SHP77 (cell line): ENCODE measurements at regions not wholly inside any gene's neighbourhood (a gene's known extent, or its start where the extent isn't known, plus 50 kb on each side); places are given as distances from the start of the nearest gene placed in this dataset.

ENCODE experiments used
- DNase-seq, 2 experiments: peaks; one replicate each; lab custom pipeline; 2025; lab: John Stamatoyannopoulos, UW

DNA sequence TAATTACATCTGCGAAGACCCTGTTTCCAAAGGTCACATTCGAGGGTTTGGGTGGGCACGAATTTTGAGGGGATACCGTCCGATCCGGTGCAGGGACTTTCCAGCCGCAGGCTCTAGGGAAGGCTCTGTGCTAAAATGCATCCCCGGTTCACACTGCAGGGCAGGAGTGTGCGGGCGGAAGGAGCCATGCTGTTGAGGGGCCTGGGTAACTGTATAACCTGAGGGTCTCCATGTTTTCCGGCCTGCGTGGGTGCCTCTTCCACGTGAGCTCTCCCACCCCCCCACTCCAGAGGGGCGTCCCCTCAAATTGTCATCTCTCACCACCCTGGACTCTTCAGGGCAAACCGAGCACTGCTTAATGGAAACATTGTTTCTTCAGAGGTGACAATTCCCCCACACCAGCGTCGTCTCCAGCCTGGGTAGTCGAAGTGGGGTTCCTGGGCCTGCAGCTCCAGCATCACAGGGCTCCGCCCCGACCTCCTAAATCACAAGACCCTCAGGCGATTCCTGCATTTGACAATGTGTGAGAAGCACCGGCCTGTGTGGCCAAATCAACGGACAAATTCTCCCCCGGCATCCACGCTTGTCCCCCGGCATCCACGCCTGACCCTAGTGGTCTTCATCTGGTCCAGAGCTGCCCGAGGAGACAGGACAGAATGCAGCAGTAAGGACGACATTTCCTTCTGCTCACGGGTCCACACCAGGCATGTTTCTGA is 51.2 kb downstream of the FOXL3 start:
- DNase-seq: no peak

GRCh38 chr7:341841-342638 is 52.1 kb downstream of the FOXL3 start:
- peak; percentile 30 to 60 for DNase-seq

DNA sequence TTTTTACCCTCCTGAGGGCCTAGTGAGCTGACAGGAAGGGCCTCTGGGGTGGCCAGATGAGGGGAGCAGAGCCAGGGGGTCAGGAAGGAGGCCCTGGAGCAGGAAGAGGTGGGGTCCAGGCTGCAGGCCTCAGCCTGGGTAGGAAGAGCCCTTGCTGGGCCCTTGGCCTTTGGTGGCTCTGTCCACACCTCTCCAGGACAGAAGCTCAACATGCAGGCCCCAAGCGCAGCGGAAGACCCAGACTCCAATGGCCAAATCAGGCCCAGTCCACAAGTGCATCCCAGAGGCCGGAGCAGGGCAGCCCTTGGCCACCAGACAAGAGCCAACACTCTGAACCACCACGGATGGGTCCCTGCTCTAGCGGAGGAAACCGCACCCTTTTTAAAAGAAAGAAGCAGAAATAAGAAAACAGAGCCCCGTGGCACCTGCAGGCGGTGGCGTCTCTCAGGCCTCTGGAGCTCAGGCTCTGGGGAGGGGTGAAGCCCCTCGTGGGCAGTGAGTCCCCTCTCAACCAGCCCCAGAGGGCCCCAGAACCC is 52.8 kb downstream of the FOXL3 start:
- no peak for DNase-seq

GRCh38 chr7:343227-343822 is 53.4 kb downstream of the FOXL3 start:
- DNase-seq: no peak

GRCh38 chr7:343864-344607 is 54.1 kb downstream of the FOXL3 start:
- DNase-seq: no peak

GRCh38 chr7:344608-344994 is 54.6 kb downstream of the FOXL3 start:
- no peak for DNase-seq

- DNase-seq: no peak
Observed at GRCh38 chr7:346116-346898, 56.3 kb downstream of the FOXL3 start.

DNA sequence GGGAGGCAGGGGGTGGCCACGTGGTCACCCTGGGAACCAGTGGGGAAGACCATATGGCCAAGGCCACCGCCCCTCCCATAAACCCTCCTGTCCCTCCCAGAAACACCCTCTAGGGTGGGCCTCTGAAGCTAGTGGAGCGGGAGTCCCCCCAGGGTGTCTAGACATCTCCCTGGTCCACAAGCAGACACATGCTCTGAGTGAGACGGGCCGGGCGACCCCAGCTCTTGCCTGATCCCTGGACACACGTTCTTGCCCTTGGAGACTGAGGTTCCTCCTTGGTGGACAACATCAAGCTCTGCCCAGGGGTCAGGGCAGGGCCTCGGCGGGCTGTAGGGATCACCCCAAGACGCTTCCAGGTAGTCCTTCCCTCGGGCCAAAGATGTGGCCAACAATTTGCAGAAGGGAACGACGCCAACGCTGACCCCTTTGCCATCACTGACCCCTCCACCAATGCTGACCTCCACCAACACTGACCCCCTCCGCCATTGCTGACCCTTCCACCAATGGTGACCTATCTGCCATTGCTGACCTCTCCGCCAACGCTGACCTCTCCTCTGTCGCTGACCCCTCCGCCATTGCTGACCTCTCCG is 57.1 kb downstream of the FOXL3 start:
- DNase-seq: no peak

DNA sequence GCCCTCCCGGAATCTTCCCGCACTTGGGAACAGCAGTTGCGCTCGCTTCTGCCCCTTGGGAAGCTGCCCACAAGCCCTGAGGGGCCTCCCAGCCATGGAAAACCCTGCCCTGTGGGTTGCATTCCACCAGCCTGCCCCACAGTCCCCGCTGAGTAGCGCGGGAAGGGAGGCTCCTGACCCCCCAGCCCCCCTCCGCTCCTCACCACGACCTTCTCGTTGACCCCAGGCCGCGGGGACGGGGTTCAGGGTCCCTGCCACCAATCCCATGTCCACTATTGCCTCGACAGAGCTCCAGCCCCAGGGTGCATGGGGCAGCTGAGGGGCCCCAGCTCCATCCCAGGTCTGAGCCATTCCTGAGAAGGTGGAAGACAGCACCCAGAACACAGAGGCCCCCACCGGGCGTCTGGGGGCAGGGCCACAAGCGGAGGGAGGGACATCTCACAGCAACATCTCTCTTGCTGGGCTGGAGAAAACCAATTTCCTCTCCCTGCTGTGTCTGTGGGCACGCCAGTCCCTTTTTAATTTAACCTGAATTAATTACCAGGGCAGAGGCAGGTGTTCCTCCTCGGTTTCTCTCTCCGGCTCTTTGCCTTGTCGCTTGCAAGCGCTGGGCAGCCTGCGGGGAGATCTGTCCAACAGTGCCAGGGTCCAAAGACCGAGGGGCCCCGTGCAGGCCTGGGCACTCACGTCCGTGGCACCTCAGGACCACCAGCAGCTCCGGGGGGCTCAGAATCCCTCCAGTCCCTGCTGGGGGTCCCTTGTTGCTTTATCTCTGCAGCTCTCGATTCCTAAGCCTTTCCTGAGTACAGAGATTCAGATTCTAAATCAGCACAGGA is 57.9 kb downstream of the FOXL3 start:
- no peak for DNase-seq

DNA sequence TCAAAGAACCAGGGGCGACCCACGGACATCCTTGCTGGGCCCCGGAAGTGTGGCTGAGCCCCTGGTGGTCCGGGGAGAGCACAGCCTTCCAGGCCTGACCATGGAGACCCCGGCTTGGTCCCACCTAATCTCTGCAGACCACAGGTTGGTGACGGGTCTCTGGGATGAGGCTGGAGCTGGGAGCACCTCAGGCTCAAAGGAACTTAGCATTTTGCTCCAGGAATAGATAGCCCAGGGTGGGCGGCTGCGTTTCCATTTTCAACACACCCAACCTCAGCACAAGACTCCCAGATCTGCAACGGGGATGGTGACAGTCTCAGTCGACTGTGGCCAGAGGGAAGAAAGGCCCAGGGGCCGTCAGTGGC is 58.5 kb downstream of the FOXL3 start:
- DNase-seq: no peak

GRCh38 chr7:348962-349743 is 59.2 kb downstream of the FOXL3 start:
- no peak for DNase-seq

- DNase-seq: no peak
Observed at GRCh38 chr7:351256-351655, 61.3 kb downstream of the FOXL3 start.

DNA sequence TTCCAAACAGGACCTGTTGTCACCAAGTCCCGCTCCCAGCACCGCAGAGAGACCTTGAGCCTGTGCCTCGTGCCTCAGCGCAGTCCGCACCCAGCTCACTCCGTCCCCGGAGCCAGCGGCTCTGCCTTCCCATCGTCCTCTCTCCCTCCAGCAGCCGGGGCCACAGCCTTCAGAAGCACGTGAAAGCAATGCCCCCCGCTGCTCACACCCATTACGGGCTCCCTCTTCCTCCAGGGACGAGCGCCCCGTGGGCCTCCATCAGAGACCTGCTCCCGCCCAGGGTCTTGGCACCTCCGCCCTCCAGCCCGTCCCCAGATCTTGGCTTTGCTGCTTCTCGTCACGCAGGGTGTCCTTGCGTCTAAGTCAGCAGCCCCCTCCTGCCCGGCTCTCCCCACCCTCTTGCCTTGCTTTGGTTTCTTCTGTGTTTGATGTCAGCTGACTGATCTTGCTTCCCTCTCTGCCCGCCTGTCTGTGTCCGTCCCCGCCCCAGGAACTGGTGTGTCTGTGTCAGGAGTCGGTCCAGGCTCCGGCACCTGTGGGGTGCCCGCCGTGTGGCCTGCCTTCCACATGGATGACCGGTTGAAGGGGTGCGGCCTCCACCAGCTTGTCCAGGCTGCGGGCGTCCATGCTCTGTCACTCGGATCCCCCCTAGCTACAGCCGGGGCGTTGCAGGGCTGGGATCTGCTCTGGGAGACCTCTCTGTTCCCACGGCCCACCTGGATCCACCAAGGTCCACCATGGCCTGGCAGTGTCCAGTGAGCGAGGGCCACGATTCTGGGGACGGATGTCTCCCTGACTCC is 61.9 kb downstream of the FOXL3 start:
- no peak for DNase-seq

DNA sequence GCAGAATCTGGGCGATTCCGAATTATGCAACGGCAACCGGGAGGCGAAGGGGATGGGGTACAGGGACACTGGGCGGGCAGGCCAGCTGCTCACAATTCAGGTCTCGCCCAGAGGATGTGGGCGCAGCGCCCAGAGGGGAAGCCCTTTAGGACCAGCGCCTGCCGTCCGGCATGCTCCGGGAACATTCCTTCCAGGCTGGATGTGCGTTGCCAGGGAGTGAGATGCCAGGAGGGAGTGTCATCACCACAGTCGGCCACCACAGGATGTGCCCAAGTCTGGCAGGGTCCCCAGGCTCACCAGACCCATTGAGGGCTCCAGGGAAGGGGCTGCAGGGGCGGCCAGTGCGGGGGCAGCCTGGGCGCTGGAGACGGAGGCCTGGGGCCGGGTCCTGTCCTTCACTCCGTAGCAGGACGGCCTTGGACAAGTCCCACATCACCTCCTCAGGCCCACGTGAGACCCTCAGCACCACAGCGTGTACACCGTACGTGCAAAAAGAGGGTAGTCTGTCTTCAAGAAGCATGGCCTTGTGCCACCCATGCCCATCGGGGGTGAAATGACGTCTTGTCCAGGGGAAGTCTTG is 63.9 kb downstream of the FOXL3 start:
- DNase-seq: no peak

DNA sequence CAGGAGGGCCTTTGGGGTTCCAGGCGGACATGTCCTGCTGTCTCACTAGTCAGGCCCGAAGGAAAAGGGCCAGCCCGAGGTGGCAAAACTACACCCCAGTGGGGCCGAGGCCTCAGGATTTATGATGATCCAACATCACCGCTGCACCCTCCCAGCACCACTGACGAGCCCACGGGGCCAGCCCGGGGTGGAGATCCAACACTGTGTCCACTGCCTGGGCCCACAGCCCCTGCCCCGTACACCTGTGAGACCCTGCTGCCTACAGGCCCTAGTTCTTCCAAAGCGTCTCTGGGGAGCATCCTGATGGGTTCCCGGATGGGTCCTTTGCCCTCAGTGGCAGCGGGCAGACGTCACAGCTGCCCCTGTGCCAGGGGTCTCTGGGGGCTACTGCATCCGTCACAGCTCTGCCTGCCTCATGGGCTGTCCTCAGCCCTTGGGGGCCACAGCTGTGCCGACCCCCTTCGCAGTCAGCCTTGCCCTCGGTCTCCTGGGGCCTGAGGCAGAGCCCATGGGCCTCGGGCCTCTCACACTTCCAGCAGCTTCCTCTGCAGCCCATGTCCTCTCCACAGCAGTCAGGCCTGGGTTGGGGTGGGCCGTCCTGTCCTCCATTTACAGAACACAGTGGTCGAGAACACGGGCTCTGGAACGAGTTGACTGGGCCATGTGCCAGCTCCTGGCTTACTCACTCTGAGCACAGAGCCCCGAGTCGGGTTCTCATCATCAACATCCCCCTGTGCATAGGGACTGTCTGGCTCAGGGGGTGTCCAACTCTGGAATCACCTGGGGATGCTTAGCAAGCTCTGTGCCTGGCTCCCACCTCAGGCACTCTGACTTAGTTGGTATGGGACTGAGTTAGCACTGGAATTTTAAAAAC is 64.9 kb downstream of the FOXL3 start:
- DNase-seq: no peak

GRCh38 chr7:355568-355967 is 65.6 kb downstream of the FOXL3 start:
- DNase-seq: no peak

DNA sequence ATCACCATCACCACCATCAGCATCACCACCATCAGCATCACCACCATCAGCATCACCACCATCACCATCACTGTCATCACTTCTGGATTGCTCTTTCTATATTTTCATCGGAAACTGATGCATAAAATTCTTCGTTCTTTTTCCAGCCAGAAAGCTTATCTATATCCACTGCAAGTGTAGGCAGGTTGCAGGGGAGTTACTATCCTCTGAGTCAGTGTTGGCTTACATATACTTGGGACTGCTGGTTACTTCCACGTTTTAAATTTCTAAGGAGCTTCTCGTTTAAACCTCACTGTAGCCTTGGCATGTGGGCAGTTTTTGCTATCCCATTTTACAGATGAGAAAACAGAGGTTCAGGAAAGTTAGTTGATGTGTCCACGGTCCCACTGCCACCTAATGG is 66.1 kb downstream of the FOXL3 start:
- DNase-seq: no peak
